ENCODE measurements at regions not wholly inside any gene's neighbourhood (a gene's known extent, or its start where the extent isn't known, plus 50 kb on each side); places are given as distances from the start of the nearest gene placed in this dataset.

DNA sequence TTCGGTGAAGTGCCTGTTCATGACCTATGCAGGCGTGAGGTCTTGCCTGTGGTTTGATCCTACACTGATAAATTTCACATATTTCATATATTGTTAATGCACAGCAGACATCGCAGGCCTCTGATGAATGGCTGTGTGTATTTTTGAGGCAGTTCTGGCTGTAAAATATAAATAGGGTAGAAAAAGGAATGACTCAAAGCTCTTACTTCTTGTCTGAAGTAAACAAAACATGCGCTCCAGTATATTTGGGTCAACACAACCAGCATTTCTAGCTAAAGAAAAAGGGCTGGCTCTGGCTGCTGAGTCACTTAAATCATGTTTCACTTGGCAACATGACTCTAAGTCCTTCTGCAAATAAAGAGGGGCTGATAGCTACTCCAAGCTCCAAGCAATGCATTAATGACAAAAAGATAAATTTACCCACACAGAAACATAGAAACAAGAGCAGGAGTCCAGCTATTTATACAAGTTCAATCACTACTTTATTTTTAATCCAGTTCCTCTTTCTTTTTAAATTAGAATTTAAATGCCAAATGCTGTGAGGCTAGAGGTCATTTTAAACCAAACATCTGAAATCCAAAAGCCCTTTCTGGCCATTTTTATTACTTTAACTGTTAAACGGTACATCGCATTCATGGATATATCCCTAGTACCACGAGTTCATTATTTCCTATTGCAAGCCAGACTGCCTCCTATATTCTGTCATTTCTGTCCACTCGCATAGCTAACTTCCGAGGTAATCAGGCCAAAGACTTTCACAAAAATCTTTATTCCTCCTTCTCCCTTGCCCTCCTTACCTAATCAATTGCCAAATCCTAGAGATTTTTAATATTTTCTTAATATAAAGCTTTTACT lies 54.3 kb upstream of the TMCC3 start:
- TF ChIP-seq POLR2A (IDR thresholded peaks at IDR 0.05) = no peak
- no peak for TF ChIP-seq CTCF (IDR thresholded peaks at IDR 0.05)
